ENCODE measurements at regions not wholly inside any gene's neighbourhood (a gene's known extent, or its start where the extent isn't known, plus 50 kb on each side); places are given as distances from the start of the nearest gene placed in this dataset.

DNA sequence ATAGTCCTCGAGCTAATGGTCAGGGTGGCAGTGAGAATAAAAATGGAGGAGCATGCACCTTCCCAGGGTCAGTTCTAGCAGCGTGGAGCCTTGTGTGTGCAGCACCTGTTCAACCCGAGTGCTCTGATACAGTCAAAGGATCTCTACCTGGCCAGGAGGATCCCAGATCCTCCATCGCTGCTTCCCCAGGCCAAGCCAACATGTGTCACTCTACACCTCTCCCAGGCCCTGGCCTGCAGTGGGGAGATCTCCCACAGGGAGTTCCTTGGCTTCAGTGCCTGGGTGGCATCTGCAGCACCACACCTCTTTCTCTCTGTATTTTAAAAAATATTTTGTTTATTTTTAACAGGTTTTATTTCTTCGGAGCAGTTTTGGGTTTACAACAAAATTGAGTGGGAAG lies 414.8 kb upstream of the C2CD4B start:
- no peak for DNase-seq (ENCODE audit: low read depth)

DNA sequence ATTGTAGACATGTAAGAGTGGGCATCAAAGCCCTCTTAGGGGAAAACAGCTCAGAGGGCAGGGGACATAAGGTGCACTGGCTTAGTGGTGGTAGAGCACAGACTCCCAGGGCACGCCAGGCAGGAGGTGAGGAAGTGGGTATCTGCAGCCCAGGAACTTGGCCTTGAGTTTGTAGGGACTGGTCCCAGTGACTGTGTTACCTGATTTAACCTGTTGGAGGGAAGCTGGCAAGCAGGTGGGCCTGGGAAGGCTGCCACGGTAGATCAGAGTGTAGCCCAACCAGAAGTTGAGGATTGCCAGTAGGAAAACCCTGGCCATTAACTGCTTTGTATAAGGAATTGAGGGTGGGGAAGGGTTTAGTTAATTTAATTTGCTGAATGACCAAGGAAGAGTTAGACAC lies 417.5 kb upstream of the C2CD4B start:
- DNase-seq (ENCODE audit: low read depth) = no peak

DNA sequence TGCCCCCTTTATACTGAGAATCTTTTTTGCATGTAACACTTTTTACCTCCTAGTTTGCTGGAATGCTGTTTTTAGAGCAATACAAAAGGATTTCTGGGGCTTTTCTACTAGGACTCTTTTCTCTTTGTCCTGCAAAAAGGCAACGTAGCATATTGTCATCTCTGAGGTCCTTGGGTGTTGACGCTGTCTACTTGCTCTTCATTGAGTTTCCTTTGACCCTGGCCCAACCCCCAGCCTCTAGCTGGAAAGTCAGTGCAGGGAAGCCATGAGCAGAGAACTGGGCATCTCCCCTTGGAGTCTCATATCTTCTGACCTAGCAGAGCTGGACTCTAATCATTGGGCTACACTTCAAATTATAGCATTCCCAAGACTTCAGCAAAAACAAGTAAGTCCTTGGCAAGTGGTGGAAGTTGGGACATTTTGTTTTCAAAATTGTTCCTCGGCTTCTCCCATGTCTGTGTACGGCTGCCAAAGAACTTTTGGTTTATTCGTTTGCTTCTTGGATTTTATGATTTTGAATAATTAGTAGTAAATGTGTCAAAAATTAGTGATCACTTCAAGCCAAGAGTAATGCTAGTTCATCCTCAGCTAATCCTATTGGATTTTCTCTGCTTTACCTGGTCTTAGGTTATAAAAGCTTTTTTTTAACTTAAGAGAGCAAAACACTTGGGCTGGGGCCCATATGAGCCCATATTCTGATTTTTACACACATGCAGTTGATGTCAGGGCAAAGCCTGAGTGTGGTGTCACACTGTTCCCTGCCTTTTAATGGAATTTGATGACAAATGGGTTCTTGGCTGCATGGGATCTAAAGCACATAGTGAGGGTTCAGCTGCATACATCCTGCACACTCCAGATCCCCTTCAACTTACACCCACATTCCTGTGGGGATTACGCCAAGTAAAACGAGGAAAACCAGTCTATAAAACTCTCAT lies 419.5 kb upstream of the C2CD4B start:
- no peak for DNase-seq (ENCODE audit: low read depth)

DNA sequence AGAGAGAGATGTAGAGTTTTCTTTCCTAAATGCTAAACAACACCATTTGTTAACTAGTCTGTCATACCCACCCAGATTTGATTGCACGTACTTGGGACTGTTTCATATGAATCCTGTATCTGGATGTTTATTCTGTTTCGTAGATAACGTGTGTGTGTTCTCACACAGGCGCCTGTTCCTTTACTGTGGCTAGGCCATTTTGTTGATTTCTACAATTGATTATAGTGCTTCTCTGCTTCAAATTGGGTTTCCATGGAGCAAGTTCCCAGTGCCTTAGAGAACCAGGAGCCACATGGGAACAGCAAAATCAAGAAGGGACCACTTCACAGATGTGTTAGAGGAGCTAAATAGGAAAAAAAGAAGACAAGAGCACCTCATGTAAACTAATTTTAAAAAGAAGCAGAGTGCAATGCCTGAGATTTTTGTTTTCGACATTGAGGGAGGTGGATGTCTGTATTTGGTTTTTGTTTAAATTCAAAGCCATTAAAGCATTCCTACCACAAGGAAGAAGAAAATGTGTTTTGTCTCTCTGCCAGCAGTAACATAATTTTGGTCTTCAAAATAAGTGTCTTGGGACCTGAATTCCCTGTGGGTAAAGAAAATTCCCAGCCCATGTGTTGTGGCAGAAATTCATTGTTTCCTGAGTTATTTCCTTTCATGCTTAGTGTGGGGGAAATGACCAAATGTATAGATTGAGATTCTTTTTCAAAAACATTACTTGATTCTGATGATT lies 424.0 kb upstream of the C2CD4B start:
- DNase-seq (ENCODE audit: low read depth) = no peak

DNA sequence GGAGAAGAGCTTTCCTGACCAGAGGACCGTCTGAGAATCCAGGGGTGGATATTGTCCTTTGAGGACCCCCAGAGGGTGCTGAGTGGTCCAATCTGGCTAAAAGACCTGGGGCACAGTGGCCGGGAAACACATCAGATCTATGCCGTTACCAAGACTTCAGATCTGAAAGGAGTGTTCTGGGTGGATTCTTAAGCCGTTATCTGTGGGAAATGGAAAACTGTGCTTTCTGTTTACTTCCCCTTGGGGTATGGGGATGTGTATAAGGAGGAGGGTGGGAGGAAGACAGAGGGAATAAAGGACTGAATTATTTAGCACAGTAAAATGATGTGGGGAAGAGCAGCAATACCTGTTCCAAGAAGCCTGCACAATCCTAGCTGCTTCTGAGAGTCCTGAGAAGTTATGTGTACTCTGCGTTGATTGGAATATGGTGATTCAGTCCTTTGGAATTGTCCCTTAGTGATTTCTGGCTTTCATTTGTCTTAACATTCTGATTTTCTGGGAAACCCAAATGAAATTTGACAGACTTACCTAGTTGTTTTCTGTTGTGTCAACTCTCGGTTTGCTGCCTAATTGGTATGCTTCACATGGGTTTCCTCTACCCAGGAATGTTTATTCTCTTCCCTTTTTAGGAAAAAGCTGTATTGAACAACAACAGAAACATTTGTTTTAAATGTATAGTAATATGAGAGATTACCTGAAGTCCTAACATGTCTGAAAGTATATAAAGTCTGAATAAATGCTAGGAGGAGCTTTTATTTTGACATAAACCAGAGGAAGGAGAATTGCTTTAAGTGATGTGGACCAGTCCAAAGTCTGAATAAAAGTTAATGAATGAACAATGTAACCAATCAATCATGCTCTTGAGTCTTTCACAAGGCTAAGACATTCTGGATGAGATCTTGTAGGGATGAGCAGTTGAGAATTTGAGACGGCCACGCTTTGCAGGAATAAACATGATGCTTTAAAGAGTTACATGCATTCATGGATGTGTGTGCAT lies 427.1 kb upstream of the C2CD4B start:
- DNase-seq (ENCODE audit: low read depth) = no peak

DNA sequence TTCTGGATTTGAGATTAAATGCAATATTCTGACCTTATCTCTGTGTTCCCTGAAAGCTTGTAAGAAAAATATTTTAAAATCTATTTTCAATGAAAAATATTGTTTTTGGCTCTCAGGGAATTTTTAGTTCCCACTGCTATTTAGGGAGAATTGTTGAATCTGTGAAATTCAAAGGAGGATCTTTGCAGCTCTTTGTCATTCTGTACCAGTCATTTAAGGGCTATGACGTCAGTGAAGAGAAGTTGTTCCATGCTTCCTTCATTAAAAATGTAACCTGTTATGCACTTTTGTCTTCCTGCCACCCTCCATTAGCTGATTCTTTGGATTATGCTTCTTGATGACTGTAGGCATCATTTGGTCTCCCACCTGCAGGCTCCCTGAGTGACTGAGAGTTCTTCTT lies 427.8 kb upstream of the C2CD4B start:
- no peak for DNase-seq (ENCODE audit: low read depth)

DNA sequence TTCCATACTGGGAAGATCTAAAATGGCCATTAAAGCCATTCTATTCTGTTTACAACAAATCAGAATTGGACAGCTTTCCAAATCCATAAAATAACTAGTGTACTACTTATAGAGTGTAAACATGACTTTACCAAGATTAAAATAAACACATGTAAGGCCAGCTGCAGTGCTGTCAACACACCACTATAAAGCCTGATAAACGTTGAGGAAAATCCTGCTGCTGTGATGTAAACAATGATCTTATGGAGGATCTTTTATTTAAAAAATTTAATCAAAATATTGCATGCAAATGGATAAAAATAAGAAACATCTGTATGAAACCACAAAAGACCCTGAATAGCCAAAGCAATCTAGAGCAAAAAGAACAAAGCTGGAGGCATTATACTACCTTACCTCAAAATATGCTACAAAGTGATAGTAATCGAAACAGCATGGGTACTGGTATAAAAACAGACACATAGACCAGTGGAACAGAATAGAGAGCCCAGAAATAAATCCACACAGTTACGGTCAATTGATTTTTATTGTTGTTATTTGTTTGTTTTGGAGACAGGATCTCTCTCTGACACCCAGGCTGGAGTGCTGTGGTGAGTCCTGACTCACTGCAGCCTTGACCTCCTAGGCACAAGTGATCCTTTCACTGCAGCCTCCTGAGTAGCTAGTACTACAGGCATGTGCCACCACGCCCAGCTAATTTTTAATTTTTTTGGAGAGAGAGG lies 428.8 kb upstream of the C2CD4B start:
- DNase-seq (ENCODE audit: low read depth) = no peak

DNA sequence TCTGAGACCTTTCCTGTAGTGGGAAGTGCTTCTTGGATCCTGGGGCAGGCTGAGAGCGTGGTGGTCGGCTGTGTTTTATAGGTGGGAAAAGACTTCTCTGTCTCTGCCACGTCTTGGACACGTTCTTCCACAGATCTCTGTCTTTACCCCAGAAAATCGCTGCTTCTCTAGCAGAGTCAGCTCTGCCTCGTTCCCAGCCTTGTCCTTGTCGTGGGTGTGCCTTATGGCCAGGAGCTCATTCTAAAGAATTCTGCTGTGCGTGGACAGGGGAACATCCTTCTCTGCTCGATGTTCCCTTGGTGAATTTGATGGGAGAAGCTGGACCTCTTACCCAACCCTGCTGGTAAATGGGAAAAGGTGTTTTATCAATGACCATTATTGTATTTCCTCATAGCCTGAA lies 433.1 kb upstream of the C2CD4B start:
- DNase-seq (ENCODE audit: low read depth) = no peak

DNA sequence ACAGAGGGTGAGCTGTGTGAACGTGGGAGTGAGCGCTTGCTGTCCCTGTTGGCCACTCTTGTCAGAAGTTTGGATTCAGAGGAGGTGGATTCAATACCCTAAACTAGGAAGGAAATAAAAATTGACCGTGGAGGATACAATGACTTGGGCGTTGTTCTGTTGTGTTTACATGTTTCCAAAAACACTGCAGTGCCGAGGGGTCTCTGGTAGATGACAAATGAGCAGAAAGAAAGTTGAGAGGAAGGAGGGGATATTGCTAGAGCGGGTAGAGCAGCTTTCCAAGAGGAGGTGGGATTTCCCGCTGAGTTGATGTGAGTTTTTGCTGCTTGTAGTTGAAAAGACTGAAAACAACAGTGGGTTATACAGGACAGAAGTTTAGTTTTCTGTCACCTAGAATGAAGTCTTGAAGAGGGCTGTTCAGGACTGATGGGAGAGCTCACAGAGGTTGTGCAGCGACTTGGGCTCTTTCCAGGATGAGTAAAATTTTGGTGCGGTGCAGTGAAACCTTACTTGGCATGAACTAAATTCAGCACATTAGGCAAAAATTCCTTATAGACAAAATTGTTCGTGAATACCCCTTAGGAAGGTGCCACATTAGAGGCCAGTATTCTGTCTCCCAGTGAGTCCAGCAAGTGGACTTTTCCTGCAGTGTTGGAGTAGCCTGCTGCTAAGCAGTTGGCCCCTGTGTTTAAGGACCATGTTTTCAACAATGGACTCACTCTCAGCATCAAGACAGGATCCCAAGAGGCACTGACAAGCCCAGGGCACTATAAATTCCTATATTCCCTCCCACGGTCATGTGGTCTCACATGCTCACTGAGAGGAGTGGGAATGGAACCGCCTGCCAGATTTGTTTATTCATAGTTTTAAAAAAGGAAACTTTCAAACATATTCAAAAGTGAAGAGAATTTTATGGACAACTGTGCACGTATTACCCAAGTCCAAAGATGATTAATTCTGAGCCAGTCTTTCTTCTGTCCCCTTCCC lies 435.0 kb upstream of the C2CD4B start:
- no peak for DNase-seq (ENCODE audit: low read depth)

DNA sequence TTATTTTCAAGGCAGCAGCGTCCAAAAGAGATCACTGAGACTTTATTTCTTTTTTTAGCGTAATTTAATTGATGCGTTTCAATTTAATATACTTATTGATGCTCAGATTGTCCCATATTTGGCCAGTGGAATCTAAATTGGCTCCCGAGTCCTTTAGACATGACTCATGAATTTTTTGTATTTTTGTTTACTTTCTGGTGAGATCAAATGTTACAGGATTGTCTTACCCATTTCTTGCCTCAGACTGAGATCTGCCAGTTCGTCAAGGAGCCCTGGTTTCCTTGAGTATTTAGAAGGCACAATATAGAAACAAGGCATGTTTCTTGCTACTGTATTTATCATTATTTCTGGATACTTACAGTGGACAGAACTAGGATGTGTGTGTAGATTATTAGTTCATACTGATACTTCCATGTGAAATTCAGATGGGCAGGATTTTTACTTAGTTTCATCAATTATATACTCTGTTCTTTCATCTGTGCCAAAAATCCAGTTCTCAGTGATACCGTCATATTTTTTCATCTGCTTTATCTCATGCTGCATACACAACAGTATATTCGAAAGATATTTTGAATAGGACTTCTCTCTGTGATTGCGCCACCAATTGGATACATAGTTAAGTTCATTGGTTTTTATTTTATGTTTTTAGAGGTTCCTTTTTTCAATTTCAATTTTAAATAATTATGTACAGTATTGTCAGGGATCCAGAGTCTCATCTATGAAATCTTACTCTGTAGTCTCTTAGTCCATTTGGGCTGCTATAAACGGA lies 436.9 kb upstream of the C2CD4B start:
- DNase-seq (ENCODE audit: low read depth) = no peak

DNA sequence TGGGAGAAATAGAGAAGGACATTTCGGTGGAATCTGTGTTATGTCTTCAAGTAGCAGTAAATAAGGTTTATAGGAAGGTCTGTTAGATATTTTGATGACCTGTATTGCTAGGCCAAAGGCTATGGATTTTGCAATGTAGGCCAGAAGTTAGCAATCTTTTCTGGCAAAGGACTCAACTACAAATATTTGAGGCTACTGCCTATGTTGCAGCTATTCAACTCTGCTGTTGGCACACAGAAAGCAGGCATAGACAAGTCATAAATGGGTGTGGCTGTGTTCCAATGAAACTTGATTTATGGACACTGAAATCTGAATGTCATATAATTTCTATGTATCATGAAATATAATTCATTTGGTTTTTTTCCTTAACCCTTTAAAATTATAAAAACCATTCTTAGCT lies 438.7 kb upstream of the C2CD4B start:
- DNase-seq (ENCODE audit: low read depth) = no peak

DNA sequence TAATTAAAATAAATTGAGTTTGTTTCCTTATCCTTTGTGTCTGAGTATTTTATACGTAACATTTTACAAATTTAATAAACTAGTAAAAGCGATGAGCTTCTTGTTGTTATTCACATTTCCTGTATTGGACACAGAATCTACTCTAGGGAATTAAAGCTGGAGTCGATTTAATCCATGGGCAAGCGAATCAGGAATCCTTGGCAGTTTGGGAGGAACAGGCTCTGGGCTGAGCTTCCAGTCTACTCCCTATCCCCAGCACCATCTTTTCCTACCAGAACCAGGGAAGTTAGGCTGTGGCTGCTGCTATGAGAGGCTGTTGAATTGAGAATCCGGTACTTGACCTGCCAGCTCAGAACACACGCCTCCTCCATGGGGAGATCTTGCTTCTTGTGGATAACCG lies 437.3 kb upstream of the TPM1 start:
- DNase-seq (ENCODE audit: low read depth) = no peak

DNA sequence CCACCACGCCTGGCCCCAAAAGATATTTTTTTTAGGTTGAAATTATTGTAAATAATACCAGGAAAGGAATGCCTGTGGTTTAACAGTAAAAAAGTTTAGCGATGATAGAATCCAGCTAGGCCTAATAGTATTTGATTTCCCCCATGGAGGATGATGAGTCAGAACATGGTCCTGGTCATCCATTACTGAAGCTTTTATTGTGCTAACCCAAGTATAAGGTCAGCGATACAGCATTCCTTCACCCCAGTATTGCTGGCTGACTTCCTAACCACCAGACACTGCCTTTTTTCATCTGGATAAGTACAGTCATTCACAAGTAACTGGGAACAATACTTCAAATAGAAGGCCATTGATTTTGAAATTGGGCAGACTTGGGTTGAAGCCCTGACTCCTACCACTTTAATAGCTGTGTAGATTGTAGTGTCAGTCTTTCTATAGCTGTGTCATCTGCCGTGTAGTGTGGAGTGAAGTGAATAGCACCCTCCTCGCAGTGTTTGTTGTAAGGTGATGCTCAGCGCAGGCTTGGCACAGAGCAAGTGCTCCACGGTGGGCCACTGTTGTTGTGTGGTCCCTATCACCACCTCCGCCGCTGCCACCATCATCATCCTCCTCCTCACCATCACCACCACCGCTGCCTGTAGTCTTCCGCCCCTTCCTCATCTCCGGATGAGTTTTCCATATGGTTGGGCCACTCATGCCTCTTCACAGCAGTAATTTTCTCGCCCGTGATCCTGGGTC lies 436.0 kb upstream of the TPM1 start:
- DNase-seq (ENCODE audit: low read depth) = no peak

DNA sequence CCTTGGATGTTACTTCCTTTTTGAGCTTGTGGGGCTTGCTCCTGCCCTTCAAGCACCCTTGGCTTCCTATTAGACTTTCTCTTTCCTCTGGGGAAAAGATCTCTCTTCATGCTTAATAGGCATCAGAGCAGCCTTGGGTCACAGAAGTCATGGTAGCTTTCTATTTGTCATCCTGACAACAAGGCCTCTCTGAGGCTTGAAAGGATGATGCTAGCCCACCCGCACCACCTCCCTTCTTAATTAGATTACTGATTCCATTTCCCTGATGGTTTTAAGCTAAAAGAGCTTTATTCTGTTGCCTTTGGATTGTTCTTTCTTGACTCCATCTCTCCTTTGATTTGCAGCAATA lies 435.5 kb upstream of the TPM1 start:
- no peak for DNase-seq (ENCODE audit: low read depth)

DNA sequence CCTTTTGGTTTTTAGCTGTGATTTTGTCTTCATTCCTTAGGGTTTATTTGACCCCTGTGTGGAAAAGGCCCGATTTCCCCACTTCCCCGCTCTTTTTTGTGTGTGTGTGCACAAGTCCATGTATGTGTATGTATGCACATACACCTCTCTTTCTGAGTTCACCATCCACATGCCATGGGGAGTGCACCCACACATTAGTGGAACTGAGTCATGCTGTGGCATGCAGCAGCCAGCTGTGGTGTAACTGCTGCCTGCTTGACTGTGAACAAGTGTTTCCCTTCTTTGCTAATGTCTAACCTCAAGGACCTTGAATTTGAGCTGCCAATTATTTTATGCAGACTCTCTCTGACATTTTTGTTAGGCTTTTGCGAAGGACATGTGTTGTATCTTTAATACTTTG lies 434.9 kb upstream of the TPM1 start:
- DNase-seq (ENCODE audit: low read depth) = no peak

DNA sequence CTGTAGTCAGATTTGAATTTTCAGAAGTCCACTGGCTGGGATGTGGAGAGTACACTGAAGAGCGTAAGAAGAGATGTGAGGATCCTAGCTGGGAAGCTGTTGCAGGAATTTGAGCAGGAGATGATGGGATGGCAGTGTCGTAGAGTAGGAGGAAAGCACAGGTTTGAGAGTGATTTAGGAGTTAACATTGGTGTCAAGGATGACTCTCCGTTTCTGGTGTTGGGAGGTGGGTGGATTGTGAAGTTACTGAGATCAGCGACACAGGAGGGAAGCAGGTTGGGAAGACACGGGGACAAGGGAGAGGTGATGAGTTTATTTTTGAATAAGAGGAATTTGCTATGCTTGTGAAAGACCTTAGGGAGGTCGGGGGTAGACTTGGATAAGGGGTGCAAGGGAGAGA lies 434.2 kb upstream of the TPM1 start:
- DNase-seq (ENCODE audit: low read depth) = no peak

DNA sequence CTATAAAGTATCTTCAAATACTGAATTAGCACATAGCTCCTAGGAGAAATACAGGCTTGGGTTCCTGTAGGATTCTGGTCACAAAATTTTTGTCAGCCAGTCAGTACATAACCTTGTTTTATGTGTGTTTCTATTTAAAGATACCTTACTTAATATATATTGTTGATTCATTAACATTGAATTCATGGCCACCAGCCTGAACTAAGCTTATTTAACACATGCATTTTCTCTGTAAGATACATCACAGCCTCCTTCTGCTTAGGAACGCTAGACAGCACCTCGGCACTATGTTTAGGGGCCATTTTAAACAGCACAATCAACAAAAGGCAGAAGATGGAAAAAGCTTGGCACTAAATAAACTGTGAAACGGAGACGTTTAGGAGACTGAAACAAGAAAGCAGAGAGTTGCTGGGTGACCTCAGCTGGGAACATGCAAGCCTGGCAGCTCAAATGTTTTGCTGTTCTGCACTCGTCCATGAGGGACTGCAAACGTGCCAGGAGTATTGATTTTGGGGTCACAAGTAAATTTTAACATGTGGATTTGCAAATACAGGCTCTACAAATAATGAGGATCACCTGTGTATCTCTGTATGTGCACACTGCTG lies 432.2 kb upstream of the TPM1 start:
- no peak for DNase-seq (ENCODE audit: low read depth)

DNA sequence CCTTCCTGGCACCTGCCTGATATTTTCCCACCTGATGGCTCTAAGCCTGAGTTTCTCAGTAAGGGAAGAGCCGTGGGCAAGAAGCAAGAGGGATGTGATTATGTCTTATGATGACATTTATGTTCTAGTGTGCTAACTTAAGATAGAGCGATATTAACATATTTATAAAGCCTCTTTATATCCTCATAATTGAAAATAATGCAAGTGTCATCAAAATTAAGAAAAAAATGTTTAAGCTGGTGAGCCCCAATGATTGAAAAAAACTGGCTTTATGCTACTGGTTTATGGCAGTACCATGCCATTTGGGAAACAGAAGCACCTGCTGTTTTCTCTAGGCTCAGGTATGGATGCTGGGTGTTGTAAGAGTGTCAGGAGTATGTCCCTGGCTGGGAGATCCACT lies 431.5 kb upstream of the TPM1 start:
- DNase-seq (ENCODE audit: low read depth) = no peak

All from stimulated activated CD8-positive, alpha-beta memory T cell treated with anti-CD3 and anti-CD28 coated beads, Interleukin-12 subunit alpha, Interleukin-12 subunit beta, amount 100 ng/mL, for 1 hour (primary cell).